Adrenal gland (tissue), 5 donors: ENCODE measurements at regions not wholly inside any gene's neighbourhood (a gene's known extent, or its start where the extent isn't known, plus 50 kb on each side); places are given as distances from the start of the nearest gene placed in this dataset.

ENCODE experiments used
- CTCF ChIP-seq, 6 experiments: fragments of 450-650 bp in 4 of 6; fragments of 200-600 bp in 2 of 6; sonication (generic) in 1 of 6; IDR thresholded peaks; 1 replicate in 5 of 6; 2 replicates in 1 of 6; pipeline versions ENCODE4 v1.5.1 to v1.8.0; 2016 to 2021; ENCODE audit warnings: antibody characterized with exemption in 6 of 6, mild to moderate bottlenecking in 2 of 6, moderate library complexity in 1 of 6
- POLR2A ChIP-seq, 2 donors: fragments of 450-650 bp; IDR thresholded peaks; one replicate each; pipeline ENCODE4 v1.6.1; 2017; ENCODE audit warnings: antibody characterized with exemption in 2 of 2, mild to moderate bottlenecking in 2 of 2, moderate library complexity in 1 of 2
- donor health status: DM: no; HTN: no; CAD: no.

GRCh38 chr2:215554689-215555498 lies 119.0 kb upstream of the FN1 start:
- TF ChIP-seq POLR2A (IDR thresholded peaks at IDR 0.05) (no peak), CTCF (IDR thresholded peaks at IDR 0.05) (no peak)
